Inflammatory macrophage treated with lipopolysaccharide for 4 hours (primary cell): ENCODE measurements at regions not wholly inside any gene's neighbourhood (a gene's known extent, or its start where the extent isn't known, plus 50 kb on each side); places are given as distances from the start of the nearest gene placed in this dataset.
"Not testable (repeated sequence)": the region's sequence is repeated elsewhere in the genome, so short reads cannot be mapped to it uniquely, and the experiment has no call there.

Experiments used
- DNase-seq: peaks from one replicate; pipeline ENCODE4 v3.0.0-alpha.2; 2020

GRCh38 chr17:14756479-14756878 lies 455.6 kb downstream of the HS3ST3B1 start:
- no peak for DNase-seq

DNA sequence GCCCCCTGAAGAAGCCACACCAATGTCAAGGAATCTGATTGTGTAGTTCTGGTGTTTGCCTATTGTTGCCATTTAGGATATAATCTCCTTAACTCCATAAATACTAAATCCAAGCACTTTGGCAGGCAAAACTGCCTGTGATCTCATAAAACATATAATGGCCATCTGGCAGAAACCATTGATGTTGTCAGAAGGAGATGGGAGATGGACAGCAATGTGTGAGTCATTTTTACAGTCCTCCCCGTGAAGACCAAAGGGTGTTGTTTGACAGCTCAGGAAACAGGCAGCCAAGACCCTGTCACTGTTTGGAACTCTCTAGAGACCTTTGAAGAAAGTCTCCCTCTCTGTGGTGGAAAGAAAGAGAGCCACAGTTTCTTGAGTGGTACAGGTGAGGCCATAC lies 454.1 kb downstream of the HS3ST3B1 start:
- no peak for DNase-seq

DNA sequence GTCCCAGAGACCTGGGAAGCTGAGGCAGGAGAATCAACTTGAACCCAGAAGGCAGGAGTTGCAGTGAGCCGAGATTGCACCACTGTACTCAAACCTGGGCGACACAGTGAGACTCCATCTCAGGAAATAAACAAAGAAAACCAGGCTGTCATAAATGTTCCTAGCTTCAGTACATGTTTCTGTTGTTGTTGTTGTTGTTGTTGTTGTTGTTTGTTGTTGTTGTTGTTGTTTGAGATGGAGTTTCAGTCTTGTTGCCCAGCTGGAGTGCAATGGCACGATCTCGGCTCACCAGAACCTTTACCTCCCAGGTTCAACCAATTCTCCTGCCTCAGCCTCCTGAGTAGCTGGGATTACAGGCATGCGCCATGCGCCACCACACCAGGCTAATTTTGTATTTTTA lies 452.5 kb downstream of the HS3ST3B1 start:
- no peak for DNase-seq

DNA sequence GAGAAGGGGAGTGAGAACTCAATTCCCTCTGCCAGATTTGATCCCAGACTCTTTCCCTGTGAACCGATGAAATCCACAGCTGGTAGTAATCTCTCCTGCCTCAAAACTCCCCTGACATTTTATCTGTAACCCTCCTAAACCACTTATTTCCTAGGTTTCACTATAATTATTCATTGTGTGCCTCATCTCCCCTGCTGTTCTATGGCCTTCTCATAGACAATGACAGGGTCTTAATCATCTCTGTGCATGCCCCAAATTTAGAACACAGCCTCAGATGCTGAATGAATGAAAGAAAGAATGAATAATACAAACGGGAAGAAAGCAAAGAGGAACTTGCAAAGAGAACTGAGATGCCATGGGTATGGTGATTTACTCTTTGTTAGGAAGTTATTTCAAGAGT lies 451.1 kb downstream of the HS3ST3B1 start:
- no peak for DNase-seq

DNA sequence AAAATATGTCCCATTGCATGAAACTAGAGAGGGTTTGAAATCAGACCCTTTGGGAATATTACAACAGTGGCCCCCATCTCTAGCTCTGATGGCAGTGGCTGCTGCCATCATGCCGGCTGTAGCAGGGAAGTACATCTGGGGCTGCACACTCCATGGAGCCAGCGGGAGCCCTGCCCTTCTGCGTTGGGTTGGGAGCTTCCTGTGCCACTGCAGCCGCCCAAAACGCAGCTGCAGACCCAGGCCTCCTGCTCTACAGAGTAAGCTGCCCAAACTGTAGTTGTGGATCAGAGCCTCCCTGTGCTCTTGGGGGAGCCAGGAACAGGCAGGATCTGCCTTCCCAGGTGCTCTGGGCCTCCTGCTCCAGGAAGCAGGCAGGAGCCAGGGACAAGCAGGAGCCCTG lies 450.0 kb downstream of the HS3ST3B1 start:
- no peak for DNase-seq

GRCh38 chr17:14749269-14749668 lies 448.4 kb downstream of the HS3ST3B1 start:
- DNase-seq, result no peak

GRCh38 chr17:14748036-14748710 lies 447.3 kb downstream of the HS3ST3B1 start:
- DNase-seq, result peak; percentile 76

DNA sequence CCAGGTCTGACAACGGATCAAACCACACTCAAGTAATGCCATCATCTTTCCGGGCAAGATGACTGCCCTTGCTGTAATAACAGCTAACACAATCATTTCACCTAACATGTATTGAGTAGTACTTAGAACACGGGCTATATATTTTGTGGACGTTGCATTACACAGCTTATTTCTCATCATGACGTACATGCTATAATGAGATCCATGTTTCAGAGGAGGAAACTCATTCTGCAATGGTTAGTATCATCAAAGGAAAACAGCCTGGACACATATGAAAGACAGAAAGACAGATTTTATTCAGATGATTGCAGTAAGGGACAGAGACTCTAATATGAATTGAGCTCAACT lies 446.7 kb downstream of the HS3ST3B1 start:
- peak; percentile 36 for DNase-seq

DNA sequence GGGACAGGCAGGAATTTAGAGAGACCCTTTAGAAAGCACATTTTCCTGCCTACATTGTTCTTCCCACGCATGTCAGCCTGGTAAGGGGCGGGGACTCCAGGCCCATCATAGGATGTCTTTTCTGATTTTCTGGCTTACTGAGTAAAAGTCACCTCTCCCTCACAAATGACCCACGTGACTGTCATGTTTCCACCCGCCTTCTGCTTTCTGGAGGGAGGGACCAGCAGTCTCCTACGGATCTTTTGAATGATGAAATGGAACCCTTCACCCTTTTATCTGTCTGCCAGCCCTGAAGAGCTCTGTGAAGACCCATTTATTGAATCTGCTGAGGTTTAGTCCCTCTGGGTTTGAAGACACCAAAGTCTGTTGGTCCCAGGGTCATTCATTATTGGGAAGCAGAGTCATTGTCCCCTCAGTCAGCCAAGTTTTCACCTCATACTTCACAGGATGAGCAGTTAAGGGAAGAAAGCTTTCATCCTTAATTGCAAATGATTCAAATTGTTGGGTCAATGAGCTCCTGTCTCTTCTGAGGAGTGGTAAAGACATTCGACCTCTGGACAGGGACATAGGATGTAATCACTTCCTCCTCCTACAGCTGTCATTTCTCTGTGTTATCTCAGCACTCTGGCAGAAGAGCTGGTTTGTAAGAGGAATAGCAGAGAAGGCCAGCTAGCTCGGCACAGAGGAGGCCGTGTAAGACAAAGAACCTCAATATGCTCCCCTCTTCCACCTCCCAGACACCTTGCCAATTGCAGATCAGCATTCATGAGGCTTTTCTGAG lies 446.1 kb downstream of the HS3ST3B1 start:
- peak; percentile 73 for DNase-seq

- no peak for DNase-seq
These were observed 444.7 kb downstream of the HS3ST3B1 start for GRCh38 chr17:14745541-14745940.

DNA sequence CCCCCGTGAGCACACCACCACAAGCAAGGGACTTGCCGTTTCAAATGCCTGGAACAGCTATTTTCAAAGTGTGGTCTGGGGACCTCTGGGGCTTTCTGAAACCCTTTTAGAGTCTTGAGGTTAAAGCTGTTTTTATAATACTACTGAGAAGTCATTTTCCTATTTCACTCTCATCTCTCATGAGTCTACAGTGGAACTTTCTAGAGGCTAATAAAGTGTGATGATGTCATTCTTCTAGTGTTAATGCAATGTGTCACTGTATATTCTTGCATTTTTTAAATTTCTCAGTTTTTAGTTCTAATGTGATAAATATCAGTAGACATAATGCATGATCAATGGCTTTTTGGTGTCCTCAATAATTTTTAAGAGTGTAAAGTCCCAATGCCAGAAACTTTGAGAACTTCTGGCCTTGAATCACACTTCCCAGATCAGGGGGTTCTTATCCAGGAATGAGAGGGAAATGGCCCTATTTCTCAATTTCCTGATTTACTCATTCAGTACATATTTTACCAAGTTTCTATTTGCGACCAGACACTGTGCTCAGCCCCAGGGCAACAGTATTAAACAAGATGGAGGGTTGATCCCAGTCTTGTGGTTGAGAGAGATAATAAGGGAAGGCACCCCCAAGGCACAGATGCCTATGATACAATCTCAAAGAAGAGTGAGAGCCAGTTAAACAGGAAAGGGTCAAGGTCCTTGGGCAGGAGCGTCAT lies 444.0 kb downstream of the HS3ST3B1 start:
- peak; percentile 90 for DNase-seq

- no peak for DNase-seq
These were observed 440.6 kb downstream of the HS3ST3B1 start for GRCh38 chr17:14741491-14741890.

GRCh38 chr17:14739656-14740431 lies 439.0 kb downstream of the HS3ST3B1 start:
- peak; percentile 44 for DNase-seq

GRCh38 chr17:14738652-14738988 lies 437.7 kb downstream of the HS3ST3B1 start:
- no peak for DNase-seq

GRCh38 chr17:14737984-14738651 lies 437.2 kb downstream of the HS3ST3B1 start:
- peak; percentile 99 for DNase-seq

DNA sequence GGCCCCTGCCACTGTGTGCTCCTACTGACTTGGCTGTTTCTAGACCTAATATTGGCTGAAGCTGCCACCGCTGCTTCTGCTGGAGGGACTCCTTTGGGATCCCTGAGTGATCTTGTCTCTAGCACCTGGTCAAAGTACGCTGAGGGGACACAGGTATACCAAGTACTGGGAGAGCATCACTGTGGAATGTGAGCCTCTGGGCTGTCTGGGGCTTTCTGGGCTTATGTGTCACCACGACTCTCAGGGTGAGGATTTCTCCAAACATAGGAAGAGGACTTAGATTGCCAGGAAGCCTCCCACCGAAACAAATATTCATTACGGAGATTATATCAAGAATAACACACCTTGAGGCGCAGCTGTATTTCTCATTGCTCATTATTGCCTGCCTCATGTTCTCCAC lies 435.8 kb downstream of the HS3ST3B1 start:
- no peak for DNase-seq

DNA sequence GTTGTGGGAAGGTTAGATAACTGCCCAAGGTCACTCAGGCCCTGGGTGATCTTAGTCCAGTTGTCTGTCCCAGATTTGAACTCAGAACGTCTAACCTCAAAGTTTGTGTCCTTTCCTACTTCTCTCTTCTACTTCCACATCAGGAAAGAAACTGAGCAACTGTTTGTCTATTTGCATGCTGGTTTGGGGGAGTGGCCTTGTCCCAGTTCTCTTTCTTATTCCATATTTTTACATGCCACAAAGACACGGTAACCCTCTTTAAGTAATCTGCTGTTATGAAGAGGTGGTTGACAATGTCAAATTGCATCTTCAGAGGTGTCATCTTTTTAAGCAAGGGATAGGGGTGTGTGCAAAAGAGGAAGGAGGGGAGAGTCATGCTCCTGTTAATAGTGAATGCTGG lies 432.5 kb downstream of the HS3ST3B1 start:
- peak; percentile 56 for DNase-seq

GRCh38 chr17:14732211-14732610 lies 431.3 kb downstream of the HS3ST3B1 start:
- peak; percentile 41 for DNase-seq

DNA sequence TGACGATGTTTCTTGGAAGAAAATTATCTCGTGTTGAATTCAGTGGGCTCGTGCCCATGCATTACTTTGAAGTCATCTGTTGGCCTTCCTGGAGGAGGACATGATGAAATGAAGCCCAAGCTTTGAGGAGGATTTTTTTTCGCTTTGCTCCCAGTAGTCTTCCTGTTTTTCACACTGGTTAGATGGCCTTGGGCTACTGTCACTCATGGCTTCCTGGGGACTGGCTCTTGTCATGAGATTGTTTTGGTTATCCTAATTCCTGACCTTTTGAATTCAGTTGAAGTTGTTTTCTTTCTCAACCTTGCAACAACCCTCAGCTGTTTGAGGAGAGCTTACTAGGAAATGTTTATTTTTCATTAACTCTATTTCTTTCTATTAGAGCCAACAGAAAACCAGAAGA lies 430.7 kb downstream of the HS3ST3B1 start:
- DNase-seq, result no peak

- no peak for DNase-seq
These were observed 429.9 kb downstream of the HS3ST3B1 start for GRCh38 chr17:14730821-14731220.

GRCh38 chr17:14725729-14726128 lies 424.8 kb downstream of the HS3ST3B1 start:
- DNase-seq, result no peak

GRCh38 chr17:14724770-14725169 lies 423.9 kb downstream of the HS3ST3B1 start:
- no peak for DNase-seq

- DNase-seq, result not testable (repeated sequence)
These were observed 422.5 kb downstream of the HS3ST3B1 start for GRCh38 chr17:14723349-14723748.
